OCI-LY7 (cell line): ENCODE measurements at regions not wholly inside any gene's neighbourhood (a gene's known extent, or its start where the extent isn't known, plus 50 kb on each side); places are given as distances from the start of the nearest gene placed in this dataset.

Experiments
- BruUV-seq: library from RNA; stranded (reverse); fragments of 400-500 nt; replicated peaks from 2 replicates; lab custom pipeline; 2021; lab: Mats Ljungman, UMichigan
- CTCF ChIA-PET: fragments of 300-600 bp; sonication (Branson Sonifier 250); formaldehyde crosslinking; loops from one replicate; lab custom pipeline; 2022; ENCODE audit warnings: antibody characterized with exemption; ENCODE audit not compliant: unreplicated experiment; lab: Charles Lee
- POLR2A ChIA-PET: fragments of 300-600 bp; sonication (Branson Sonifier 250); formaldehyde crosslinking; loops from one replicate; lab custom pipeline; 2022; ENCODE audit warnings: antibody characterized with exemption; lab: Charles Lee
- DNase-seq: peaks from one replicate; pipeline ENCODE4 v3.0.0-alpha.2; 2015; ENCODE audit warnings: low spot score
- H2AFZ ChIP-seq: fragments of 200-600 bp; sonication (generic), shearing (Covaris generic); 2 replicates; pipeline ENCODE4 v1.6.1; 2014; ENCODE audit warnings: mild to moderate bottlenecking, antibody characterized with exemption, low read length, moderate library complexity
- H3K27ac ChIP-seq: fragments of 200-600 bp; sonication (generic); 2 replicates; pipeline ENCODE4 v1.5.1; 2014; ENCODE audit warnings: mixed run types, low read depth, mild to moderate bottlenecking, moderate library complexity, low read length, inconsistent platforms; ENCODE audit not compliant: poor library complexity, severe bottlenecking
- H3K36me3 ChIP-seq: fragments of 200-600 bp; sonication (generic); 2 replicates; pipeline ENCODE4 v1.6.1; 2014; ENCODE audit warnings: mild to moderate bottlenecking, antibody characterized with exemption, low read length, moderate library complexity, mixed read lengths; ENCODE audit not compliant: insufficient read depth
- H3K4me1 ChIP-seq: fragments of 200-600 bp; sonication (generic); 2 replicates; pipeline ENCODE4 v1.5.1; 2014; ENCODE audit warnings: mild to moderate bottlenecking, low read length; ENCODE audit not compliant: insufficient read depth, poor library complexity, severe bottlenecking
- H3K4me2 ChIP-seq: fragments of 200-600 bp; sonication (generic); 2 replicates; pipeline ENCODE4 v1.6.1; 2014; ENCODE audit warnings: mild to moderate bottlenecking, low read length
- H3K4me3 ChIP-seq: fragments of 200-600 bp; sonication (generic); 2 replicates; pipeline ENCODE4 v1.5.1; 2014; ENCODE audit warnings: mild to moderate bottlenecking, low read depth, low read length; ENCODE audit not compliant: poor library complexity, severe bottlenecking
- H3K79me2 ChIP-seq: fragments of 200-600 bp; sonication (generic); 2 replicates; pipeline ENCODE4 v1.6.1; 2016; ENCODE audit warnings: low read depth, mild to moderate bottlenecking, low read length, moderate library complexity, mixed read lengths; ENCODE audit not compliant: insufficient read depth
- H3K9me2 ChIP-seq: fragments of 200-600 bp; sonication (generic); 2 replicates; pipeline ENCODE4 v1.6.1; 2016; ENCODE audit warnings: mild to moderate bottlenecking, low read length, mixed read lengths; ENCODE audit not compliant: insufficient read depth
- H3K9me3 ChIP-seq: fragments of 200-600 bp; sonication (generic); 2 replicates; pipeline ENCODE4 v1.6.1; 2014; ENCODE audit warnings: mild to moderate bottlenecking, mixed run types, low read length, mixed read lengths
- H4K20me1 ChIP-seq: fragments of 200-600 bp; sonication (generic); 2 replicates; pipeline ENCODE4 v1.6.1; 2014; ENCODE audit warnings: mild to moderate bottlenecking, antibody characterized with exemption, low read length, moderate library complexity, mixed read lengths; ENCODE audit not compliant: insufficient read depth
- CTCF ChIP-seq: fragments of 200-600 bp; sonication (generic); conservative IDR thresholded peaks from 2 replicates; pipeline ENCODE4 v1.5.1; 2014; ENCODE audit warnings: mild to moderate bottlenecking, antibody characterized with exemption, low read length, moderate library complexity, mixed read lengths
- EZH2phosphoT487 ChIP-seq: fragments of 200-600 bp; sonication (generic); IDR thresholded peaks from 2 replicates; pipeline ENCODE4 v1.6.1; 2018; ENCODE audit warnings: low read depth, borderline replicate concordance, mild to moderate bottlenecking, mixed run types, antibody characterized with exemption, low read length, moderate library complexity, mixed read lengths
- intact Hi-C: fragments of 100-400 bp; cut with micrococcal nuclease; formaldehyde crosslinking; loops from one replicate; pipeline ENCODE4 v1.10.0; 2022; ENCODE audit not compliant: unreplicated experiment

- Histone ChIP-seq H2AFZ (no peak overlapping the region), H3K4me2 (no peak overlapping the region), H4K20me1 (no peaks in the 10 kb centered on the region), H3K9me3 (0 out of 2 replicates have a peak, but pooled peaks cover 1% of the 10 kb centered on the region), H3K27ac (no peak overlapping the region), H3K4me1 (no peaks in the 10 kb centered on the region), H3K4me3 (no peak overlapping the region), H3K9me2 (no peaks in the 10 kb centered on the region), H3K36me3 (no peaks in the 10 kb centered on the region), H3K79me2 (no peaks in the 10 kb centered on the region)
- BruUV-seq, result no TSS peak
- DNase-seq, result no peak
- intact Hi-C loops, result no loop called here
- POLR2A ChIA-PET, result interaction anchor here (0.9 kb wide), 1 partner anchor 19 kb away, joined by 3 read pairs; no protein-coding TSS in a partner anchor
- TF ChIP-seq EZH2phosphoT487 (no peak), CTCF (no peak)
- CTCF ChIA-PET, result no interaction called here
Observed at GRCh38 chr2:236946871-236947270, 138.8 kb upstream of the COPS8 start.

- POLR2A ChIA-PET, result interaction anchor here (0.9 kb wide), 1 partner anchor 19 kb away, joined by 3 read pairs; no protein-coding TSS in a partner anchor
- CTCF ChIA-PET, result interaction anchor here (0.6 kb wide), 1 partner anchor 303 kb away, joined by 3 read pairs; no protein-coding TSS in a partner anchor
- no peaks in the 10 kb centered on the region for H3K4me1 ChIP-seq
- H3K4me2 ChIP-seq, result no peak overlapping the region
- H3K27ac ChIP-seq, result no peak overlapping the region
- H3K9me3 ChIP-seq, result 0 out of 2 replicates have a peak, but pooled peaks cover 4% of the 10 kb centered on the region
- no peaks in the 10 kb centered on the region for H4K20me1 ChIP-seq
- no peak overlapping the region for H2AFZ ChIP-seq
- TF ChIP-seq EZH2phosphoT487 (no peak), CTCF (no peak)
- H3K9me2 ChIP-seq, result no peaks in the 10 kb centered on the region
- H3K79me2 ChIP-seq, result no peaks in the 10 kb centered on the region
- no peaks in the 10 kb centered on the region for H3K36me3 ChIP-seq
- no peak for DNase-seq
- no peak overlapping the region for H3K4me3 ChIP-seq
- intact Hi-C loops, result no loop called here
- BruUV-seq, result no TSS peak
Observed at GRCh38 chr2:236947294-236947693, 138.4 kb upstream of the COPS8 start.

- POLR2A ChIA-PET, result no interaction called here
- CTCF ChIA-PET, result interaction anchor here (0.6 kb wide), 1 partner anchor 303 kb away, joined by 3 read pairs; no protein-coding TSS in a partner anchor
- intact Hi-C loops, result no loop called here
Observed at GRCh38 chr2:236947896-236948295, 137.8 kb upstream of the COPS8 start.

More at GRCh38 chr2:236947896-236948295, 137.8 kb upstream of the COPS8 start:
- Histone ChIP-seq H2AFZ (no peak overlapping the region), H3K36me3 (no peaks in the 10 kb centered on the region), H3K4me1 (no peaks in the 10 kb centered on the region), H4K20me1 (no peaks in the 10 kb centered on the region), H3K4me3 (no peak overlapping the region), H3K27ac (no peak overlapping the region), H3K9me3 (0 out of 2 replicates have a peak, but pooled peaks cover 4% of the 10 kb centered on the region), H3K9me2 (no peaks in the 10 kb centered on the region), H3K79me2 (no peaks in the 10 kb centered on the region), H3K4me2 (no peak overlapping the region)
- DNase-seq, result no peak
- TF ChIP-seq EZH2phosphoT487 (no peak), CTCF (no peak)
- BruUV-seq, result no TSS peak
